ENCODE measurements at regions not wholly inside any gene's neighbourhood (a gene's known extent, or its start where the extent isn't known, plus 50 kb on each side); places are given as distances from the start of the nearest gene placed in this dataset.

DNA sequence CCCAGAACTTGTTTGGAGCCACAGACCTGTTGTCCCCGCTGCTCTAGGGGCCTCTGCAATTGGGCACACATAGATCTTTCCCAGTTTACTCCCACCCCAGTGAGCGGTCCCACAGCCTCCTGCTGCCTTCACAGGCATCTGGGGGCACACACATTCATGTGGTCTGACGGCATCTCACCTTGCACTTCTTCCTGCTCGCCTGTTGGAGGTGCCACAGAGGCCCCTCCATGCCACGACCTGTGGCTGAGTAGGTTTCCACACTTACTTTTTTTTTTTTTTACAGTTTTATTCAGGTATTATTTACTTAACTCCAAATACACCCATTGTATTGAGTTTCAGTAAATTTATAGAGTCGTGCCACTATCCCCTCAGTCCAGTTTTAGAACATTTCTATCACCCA, 68.9 kb upstream of the SEPTIN5 start:
- TF ChIP-seq, protein P1, sequence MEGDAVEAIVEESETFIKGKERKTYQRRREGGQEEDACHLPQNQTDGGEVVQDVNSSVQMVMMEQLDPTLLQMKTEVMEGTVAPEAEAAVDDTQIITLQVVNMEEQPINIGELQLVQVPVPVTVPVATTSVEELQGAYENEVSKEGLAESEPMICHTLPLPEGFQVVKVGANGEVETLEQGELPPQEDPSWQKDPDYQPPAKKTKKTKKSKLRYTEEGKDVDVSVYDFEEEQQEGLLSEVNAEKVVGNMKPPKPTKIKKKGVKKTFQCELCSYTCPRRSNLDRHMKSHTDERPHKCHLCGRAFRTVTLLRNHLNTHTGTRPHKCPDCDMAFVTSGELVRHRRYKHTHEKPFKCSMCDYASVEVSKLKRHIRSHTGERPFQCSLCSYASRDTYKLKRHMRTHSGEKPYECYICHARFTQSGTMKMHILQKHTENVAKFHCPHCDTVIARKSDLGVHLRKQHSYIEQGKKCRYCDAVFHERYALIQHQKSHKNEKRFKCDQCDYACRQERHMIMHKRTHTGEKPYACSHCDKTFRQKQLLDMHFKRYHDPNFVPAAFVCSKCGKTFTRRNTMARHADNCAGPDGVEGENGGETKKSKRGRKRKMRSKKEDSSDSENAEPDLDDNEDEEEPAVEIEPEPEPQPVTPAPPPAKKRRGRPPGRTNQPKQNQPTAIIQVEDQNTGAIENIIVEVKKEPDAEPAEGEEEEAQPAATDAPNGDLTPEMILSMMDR (IDR thresholded peaks at IDR 0.05; ENCODE audit: insufficient read depth, low read length, severe bottlenecking): no peak
- no peaks in the 10 kb centered on the region for H3K27me3 ChIP-seq (ENCODE audit: control insufficient read depth, insufficient read depth, low read length)
- H3K36me3 ChIP-seq (ENCODE audit: control insufficient read depth, insufficient read depth, low read length): no peaks in the 10 kb centered on the region
- DNase-seq (ENCODE audit: low read depth): no peak
- H3K4me3 ChIP-seq (ENCODE audit: low read depth, low read length): no peak overlapping the region
- FAIRE-seq: no peak

DNA sequence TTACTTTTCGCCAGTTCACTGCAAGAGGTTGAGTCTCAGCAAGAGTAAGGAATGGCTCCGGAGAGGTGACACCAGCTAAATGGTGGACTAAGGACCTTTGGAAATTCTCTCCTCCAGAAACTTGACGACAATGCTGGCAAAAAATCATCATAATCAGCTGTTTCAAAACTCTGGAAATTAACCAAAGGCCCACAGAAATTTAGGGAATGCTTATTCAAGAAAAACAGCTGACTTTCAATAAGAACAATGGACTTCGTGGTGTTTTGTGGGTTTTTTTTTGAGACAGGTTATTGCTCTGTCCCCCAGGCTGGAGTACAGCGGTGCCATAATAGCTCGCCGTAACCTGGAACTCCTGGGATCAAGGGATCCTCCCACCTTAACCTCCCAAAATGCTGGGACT, 68.4 kb upstream of the SEPTIN5 start:
- DNase-seq (ENCODE audit: low read depth) (no peak), FAIRE-seq (no peak)
- Histone ChIP-seq H3K36me3 (ENCODE audit: control insufficient read depth, insufficient read depth, low read length) (no peaks in the 10 kb centered on the region), H3K4me3 (ENCODE audit: low read depth, low read length) (no peak overlapping the region), H3K27me3 (ENCODE audit: control insufficient read depth, insufficient read depth, low read length) (no peaks in the 10 kb centered on the region)
- TF ChIP-seq, protein P1 (IDR thresholded peaks at IDR 0.05; ENCODE audit: insufficient read depth, low read length, severe bottlenecking): no peak

DNA sequence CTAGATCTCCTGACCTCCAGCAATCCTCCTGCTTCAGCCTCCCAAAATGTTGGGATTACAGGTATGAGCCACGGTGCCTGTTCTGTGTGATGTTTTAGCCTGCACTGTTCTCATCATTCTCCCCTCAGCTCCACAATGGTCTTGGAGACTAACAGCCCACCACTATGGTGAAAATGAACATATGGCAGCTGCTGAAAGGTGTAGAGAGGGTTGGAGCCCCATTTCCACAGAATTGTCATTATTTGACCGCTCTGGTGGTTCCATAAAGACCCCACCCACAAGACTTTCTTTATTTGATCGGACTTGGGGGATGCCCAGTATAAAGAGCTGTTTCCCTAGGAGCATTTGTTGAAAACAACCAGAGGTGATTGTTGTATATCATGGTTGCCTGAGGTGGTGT, 67.9 kb upstream of the SEPTIN5 start:
- no peaks in the 10 kb centered on the region for H3K27me3 ChIP-seq (ENCODE audit: control insufficient read depth, insufficient read depth, low read length)
- TF ChIP-seq, protein P1 (IDR thresholded peaks at IDR 0.05; ENCODE audit: insufficient read depth, low read length, severe bottlenecking): no peak
- FAIRE-seq: no peak

GRCh38 chr22:19648419-19648929, 65.8 kb upstream of the SEPTIN5 start:
- Histone ChIP-seq H3K27me3 (ENCODE audit: control insufficient read depth, insufficient read depth, low read length) (no peaks in the 10 kb centered on the region), H3K4me3 (ENCODE audit: low read depth, low read length) (no peak overlapping the region), H3K36me3 (ENCODE audit: control insufficient read depth, insufficient read depth, low read length) (no peaks in the 10 kb centered on the region)
- DNase-seq (ENCODE audit: low read depth): peak; percentile 10
- FAIRE-seq: no peak
- TF ChIP-seq, protein P1 (IDR thresholded peaks at IDR 0.05; ENCODE audit: insufficient read depth, low read length, severe bottlenecking): no peak

More for the DNA sequence above, 67.9 kb upstream of the SEPTIN5 start:
- no peak for DNase-seq (ENCODE audit: low read depth)
- Histone ChIP-seq H3K4me3 (ENCODE audit: low read depth, low read length) (no peak overlapping the region), H3K36me3 (ENCODE audit: control insufficient read depth, insufficient read depth, low read length) (no peaks in the 10 kb centered on the region)

DNA sequence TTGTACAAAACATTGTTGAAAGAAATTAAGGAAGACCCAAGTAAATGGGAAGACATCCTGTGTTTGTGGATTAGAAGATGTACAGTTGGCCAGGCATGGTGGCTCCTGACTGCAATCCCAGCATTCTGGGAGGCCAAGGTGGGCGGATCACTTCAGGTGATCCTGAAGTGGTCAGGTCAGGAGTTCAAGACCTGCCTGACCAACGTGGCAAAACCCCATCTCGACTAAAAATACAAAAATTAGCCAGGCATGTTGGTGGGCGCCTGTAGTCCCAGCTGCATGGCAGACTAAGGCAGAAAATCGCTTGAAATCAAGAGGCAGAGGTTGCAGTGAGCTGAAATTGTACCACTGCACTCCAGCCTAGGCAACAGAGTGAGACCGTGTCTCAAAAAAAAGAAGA, 62.0 kb upstream of the SEPTIN5 start:
- no peak for FAIRE-seq
- TF ChIP-seq, protein P1 (IDR thresholded peaks at IDR 0.05; ENCODE audit: insufficient read depth, low read length, severe bottlenecking): no peak
- no peak for DNase-seq (ENCODE audit: low read depth)
- Histone ChIP-seq H3K36me3 (ENCODE audit: control insufficient read depth, insufficient read depth, low read length) (no peaks in the 10 kb centered on the region), H3K27me3 (ENCODE audit: control insufficient read depth, insufficient read depth, low read length) (no peaks in the 10 kb centered on the region), H3K4me3 (ENCODE audit: low read depth, low read length) (no peak overlapping the region)

DNA sequence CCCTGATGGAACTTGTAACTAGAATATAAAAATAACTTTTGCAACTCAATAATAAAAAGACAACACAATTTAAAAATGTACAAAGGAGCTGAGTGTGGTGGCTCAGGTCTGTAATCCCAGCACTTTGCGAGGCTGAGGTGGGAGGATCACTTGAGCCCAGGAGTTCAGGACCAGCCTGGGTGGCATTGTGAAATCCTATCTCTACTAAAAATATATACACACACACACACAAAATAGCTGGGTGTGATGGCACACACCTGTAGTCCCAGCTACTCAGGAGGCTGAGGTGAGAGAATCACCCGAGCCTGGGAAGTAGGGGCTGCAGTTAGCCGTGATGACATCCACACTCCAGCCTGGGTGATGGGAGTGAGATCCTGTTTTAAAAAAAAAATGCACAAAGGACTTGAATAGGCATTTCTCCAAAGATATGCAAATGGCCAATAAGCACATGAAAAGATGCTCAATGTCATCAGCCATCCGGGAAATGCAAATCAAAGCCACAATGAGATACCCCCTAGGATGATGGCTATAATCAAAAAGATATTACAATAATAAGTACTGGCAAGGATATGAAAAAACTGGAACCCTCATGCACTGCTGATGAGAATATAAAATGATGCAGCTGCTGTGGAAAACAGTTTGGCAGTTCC, 59.8 kb upstream of the SEPTIN5 start:
- no peaks in the 10 kb centered on the region for H3K36me3 ChIP-seq (ENCODE audit: control insufficient read depth, insufficient read depth, low read length)
- H3K4me3 ChIP-seq (ENCODE audit: low read depth, low read length): no peak overlapping the region
- DNase-seq (ENCODE audit: low read depth): no peak
- H3K27me3 ChIP-seq (ENCODE audit: control insufficient read depth, insufficient read depth, low read length): no peaks in the 10 kb centered on the region
- TF ChIP-seq, protein P1 (IDR thresholded peaks at IDR 0.05; ENCODE audit: insufficient read depth, low read length, severe bottlenecking): no peak
- no peak for FAIRE-seq

Data from bronchial epithelial cell (primary cell).